Activated CD4-positive, CD25-positive, alpha-beta regulatory T cell treated with anti-CD3 and anti-CD28 coated beads, Interleukin-2, amount 50 U/mL, for 72 hours (primary cell): ENCODE measurements at regions not wholly inside any gene's neighbourhood (a gene's known extent, or its start where the extent isn't known, plus 50 kb on each side); places are given as distances from the start of the nearest gene placed in this dataset.

Experiments
- DNase-seq: peaks from one replicate; pipeline ENCODE4 v3.0.0; 2021

GRCh38 chr5:40413743-40414142, 266.0 kb upstream of the PTGER4 start:
- no peak for DNase-seq

- DNase-seq, result no peak
Measured at GRCh38 chr5:40412771-40413170, 266.9 kb upstream of the PTGER4 start.

DNA sequence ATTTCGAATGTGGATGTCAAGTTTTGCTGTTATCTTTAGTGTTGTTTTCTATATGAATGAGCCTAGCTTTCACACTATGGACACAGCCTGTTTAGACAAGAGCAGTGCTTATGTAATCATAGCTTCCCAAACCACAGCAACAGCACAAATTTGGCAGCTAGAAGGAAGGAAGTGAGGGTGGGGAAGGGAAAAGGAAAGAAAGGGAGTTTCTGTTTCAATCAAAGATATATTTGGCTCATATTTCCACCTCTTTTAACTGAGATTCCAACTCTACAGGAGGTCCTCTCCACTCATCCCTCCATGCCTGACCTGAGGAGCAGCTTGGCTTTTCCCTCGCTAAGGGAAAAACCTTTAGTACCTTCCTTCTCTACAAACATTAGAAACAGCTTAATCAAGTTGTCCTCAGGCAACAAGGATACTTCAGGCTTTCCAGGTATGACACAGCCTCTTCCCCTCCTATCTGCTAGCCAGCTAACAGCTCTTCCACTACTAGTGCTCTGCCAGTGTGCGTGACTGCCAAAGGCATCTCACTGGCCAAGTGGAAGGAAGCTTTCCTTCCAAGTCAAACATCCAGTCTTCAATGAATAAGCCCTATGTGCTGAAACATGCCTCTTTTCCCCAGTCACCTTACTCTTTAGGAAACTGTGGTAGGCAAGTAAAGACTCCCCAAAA, 268.6 kb upstream of the PTGER4 start:
- DNase-seq, result no peak

GRCh38 chr5:40410231-40410861, 269.4 kb upstream of the PTGER4 start:
- DNase-seq, result peak; percentile 40

- DNase-seq, result no peak
Measured at GRCh38 chr5:40409601-40410000, 270.1 kb upstream of the PTGER4 start.

DNA sequence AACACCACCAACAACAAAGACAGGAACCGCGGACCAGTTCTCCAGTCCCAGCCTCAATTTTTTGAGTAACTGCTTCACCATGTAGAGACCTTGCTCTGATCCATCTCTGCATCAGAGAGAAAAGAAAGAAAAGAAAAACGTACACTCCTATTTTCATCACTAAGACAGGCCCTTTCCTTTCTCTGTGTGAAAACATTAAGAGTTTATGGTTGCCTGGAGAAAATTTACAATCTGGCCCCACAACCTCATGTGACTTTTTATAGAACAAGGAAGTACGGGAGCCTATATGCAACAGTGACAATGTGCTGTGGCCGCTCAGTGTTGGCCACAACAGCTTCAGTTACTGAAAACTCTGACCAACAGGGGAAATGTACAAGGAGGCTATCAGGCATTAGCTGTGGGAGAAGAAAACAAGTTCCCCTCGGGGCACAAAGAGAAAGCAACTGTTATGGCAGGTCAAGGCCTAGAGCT, 272.9 kb upstream of the PTGER4 start:
- no peak for DNase-seq

- no peak for DNase-seq
Measured at GRCh38 chr5:40405996-40406740, 273.5 kb upstream of the PTGER4 start.

DNA sequence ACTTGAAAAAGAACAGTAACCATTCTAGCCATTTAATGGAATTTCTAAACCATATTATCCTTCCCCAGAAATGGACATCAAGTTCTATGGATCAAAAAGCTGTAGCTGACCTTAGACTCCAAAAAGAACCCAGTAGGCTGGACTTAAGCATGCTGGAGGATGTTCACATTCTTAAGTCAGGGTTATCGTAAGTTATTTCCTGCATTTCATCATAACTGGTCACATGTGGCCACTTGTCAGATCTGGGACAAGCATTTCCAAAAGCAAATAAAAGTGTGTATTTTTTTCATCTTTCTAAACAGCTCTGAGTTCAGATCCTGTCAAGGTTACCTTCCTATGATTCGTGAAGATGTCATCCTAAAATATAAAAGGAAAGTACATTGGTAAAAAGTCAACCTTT, 274.5 kb upstream of the PTGER4 start:
- no peak for DNase-seq

- no peak for DNase-seq
Measured at GRCh38 chr5:40404613-40405012, 275.1 kb upstream of the PTGER4 start.

- no peak for DNase-seq
Measured at GRCh38 chr5:40402007-40402364, 277.7 kb upstream of the PTGER4 start.

DNA sequence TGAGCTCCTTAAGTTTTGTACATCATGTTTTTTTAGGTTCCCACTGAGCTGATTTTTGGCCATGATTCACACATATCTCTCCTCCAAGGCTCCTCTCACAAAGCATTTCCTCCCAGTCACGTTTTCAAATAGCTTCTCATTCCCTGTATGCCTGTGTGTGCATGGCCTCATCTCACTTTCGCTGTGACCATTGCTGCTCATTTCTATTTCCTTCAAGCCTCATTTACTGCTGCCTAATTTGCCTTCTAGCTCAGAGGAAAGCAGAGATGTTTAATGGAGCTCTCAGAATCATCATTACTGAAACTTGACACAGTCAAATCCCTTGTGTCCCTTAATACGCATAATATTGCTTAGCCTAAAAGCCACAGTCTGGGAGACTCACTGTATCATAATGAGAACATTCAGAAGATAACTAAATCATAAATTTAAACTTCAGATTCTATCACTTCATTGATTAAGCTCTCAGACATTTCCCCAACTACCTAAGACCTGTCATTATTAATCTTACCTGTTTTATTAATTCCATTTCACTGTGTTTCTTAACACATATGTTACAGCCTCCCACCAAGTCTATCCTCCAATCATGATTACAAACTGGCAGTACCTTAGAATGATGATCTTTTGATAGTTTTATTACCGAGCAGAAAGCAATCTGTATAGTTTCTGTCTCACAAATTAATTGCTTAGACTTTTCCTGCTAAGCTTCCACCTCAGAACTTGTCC, 278.3 kb upstream of the PTGER4 start:
- DNase-seq, result no peak

- DNase-seq, result no peak
Measured at GRCh38 chr5:40400245-40400644, 279.5 kb upstream of the PTGER4 start.

DNA sequence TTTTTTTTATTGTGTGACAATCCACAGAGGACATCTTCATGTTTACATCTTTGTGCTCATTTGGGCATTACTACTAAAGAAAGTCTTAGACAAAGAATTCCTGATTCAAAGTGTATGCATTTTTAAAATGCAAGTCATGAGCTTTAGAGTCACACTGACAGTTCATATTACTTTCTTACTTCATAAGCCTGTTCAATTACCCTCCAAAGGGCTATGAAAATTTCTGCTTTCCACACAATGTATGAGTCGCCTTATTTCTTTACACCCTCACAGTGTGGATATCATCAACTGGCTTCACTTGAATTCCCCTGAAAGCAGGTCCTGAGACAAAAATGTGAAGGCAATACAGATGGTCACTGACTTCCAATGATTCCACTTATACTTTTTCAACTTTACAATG, 280.4 kb upstream of the PTGER4 start:
- no peak for DNase-seq

DNA sequence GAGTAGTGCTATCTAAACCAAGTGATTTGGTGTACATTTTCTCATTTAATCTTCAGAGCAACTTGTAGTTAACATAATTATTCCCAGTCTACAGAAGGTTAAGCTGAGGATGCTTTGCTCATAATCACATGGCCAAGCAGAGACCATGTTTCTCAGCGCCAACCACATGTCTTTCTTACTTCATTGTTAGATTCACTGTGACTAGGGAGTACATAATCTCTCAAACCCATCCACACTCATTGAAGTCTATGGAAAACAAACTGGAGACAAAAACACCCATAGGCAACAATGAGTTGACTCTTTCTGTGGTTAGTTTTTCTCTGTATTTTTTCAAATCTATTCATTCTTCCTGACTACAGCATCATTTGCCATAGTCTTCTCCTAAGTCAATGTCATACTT, 281.7 kb upstream of the PTGER4 start:
- no peak for DNase-seq

GRCh38 chr5:40397091-40397490, 282.6 kb upstream of the PTGER4 start:
- DNase-seq, result no peak

DNA sequence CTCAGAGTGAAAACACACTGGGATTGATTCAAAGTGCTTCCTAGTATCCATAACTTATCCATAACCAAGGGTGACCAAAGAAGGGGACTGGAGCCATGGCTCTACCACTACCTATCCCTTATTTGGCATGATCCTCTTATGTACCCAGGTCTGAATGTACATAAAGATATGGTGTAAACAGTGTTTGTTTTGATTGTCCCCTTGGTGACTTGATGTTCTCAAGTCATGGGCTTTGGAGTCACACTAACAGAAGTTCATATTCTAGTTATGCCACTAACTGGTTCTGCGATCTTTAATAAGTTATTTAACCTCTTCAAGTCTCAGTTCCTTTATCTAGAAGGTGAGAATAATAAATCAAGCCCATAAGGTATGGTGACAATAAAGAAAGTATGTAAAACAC, 283.4 kb upstream of the PTGER4 start:
- no peak for DNase-seq

GRCh38 chr5:40395251-40395650, 284.5 kb upstream of the PTGER4 start:
- DNase-seq, result no peak

DNA sequence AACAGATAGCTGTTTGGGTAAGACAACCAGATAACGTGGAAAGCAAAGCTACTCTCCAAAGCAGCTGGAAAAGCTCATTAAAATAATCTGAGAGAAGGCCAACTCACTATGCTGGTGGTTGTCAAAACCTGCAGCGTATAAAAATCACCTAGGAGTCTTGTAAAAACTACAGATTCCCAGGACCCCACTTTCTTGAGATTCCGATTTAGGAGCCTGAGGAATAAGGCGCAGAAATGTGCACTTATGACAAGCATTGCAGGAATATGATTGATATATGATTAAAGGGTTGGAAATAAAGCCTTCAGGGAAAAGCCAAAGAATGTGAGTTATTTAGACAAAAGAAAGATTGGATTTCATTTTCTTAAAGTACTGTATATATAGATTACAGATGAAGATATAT, 285.0 kb upstream of the PTGER4 start:
- no peak for DNase-seq

DNA sequence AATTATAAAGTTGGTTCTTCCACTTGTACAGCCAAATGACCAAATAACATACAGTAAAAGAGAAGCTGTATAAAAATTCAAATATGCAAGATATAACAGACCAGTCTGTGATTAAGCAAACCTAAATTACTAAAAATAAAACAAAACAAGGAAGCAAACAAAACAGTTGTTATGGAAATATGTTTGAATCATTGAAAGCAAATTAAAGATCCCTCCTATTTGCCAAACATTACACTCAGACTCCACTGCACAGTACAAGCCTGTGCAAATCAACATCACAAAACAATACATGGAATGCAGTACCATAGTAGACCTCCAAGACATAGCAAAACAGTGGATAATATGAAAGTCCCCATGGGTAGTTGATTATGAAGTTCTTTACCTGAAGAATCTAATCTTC, 288.1 kb upstream of the PTGER4 start:
- no peak for DNase-seq

- DNase-seq, result no peak
Measured at GRCh38 chr5:40390281-40391149, 289.2 kb upstream of the PTGER4 start.

DNA sequence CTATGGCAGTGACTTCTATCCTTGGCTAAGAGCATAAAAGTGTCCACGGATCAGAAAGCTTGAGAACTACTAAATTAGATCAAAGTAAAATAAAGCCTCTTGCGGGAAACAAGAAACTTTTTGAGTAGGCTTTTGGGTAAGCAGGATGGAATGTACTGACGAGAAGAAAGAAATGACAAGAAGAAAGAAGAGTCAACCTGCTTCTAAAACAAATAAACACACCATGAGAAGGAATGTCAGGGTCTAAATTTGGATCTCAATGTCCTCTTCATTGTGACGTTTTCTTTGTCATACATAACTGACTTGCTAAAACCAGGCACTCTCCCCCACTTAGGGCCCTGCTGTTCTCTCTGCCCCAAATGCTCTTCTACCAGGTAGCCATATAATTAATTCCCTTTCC, 290.1 kb upstream of the PTGER4 start:
- no peak for DNase-seq

DNA sequence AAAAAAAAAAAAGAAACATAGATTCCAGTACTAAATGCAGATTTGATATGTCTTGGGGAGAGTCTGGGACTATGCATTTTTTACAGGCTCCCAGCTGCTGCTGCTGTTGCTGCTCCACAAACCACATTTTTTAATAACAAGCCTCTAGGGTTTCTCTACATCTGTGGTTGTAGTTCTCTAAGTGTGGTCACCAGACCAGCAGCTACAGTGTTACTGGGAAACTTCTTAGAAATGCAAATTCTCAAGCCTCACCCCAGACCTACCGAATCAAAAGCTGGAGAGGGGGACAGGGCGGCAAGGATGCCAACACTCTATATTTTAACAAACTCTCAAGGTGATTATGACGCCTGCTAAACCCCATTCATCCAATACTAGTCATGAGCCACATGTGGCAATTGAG, 293.4 kb upstream of the PTGER4 start:
- no peak for DNase-seq

- no peak for DNase-seq
Measured at GRCh38 chr5:40385544-40385943, 294.2 kb upstream of the PTGER4 start.
